ENCODE measurements at regions not wholly inside any gene's neighbourhood (a gene's known extent, or its start where the extent isn't known, plus 50 kb on each side); places are given as distances from the start of the nearest gene placed in this dataset.

- no peak for TF ChIP-seq CTCF (IDR thresholded peaks at IDR 0.05; ENCODE audit: low read depth, low read length, missing input control)
- TF ChIP-seq JUND (IDR thresholded peaks at IDR 0.05) = no peak
- TF ChIP-seq, protein P1, sequence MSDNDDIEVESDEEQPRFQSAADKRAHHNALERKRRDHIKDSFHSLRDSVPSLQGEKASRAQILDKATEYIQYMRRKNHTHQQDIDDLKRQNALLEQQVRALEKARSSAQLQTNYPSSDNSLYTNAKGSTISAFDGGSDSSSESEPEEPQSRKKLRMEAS (IDR thresholded peaks at IDR 0.05) = no peak
- TF ChIP-seq ZBTB33 (IDR thresholded peaks at IDR 0.05) = no peak
- no peak for TF ChIP-seq GABPA (IDR thresholded peaks at IDR 0.05 in 1 of 2, conservative IDR thresholded peaks at IDR 0.05 in 1 of 2)
- TF ChIP-seq TAF1 (conservative IDR thresholded peaks at IDR 0.05) = no peak
- no peak for TF ChIP-seq REST (IDR thresholded peaks at IDR 0.05)
- TF ChIP-seq RAD21 (IDR thresholded peaks at IDR 0.05) = no peak
- no peak for TF ChIP-seq SP1 (IDR thresholded peaks at IDR 0.05)
Measured at GRCh38 chr5:42361315-42361688, 61.9 kb upstream of the GHR start.

Data from liver (tissue), 3 donors.